ENCODE measurements at regions not wholly inside any gene's neighbourhood (a gene's known extent, or its start where the extent isn't known, plus 50 kb on each side); places are given as distances from the start of the nearest gene placed in this dataset.

DNA sequence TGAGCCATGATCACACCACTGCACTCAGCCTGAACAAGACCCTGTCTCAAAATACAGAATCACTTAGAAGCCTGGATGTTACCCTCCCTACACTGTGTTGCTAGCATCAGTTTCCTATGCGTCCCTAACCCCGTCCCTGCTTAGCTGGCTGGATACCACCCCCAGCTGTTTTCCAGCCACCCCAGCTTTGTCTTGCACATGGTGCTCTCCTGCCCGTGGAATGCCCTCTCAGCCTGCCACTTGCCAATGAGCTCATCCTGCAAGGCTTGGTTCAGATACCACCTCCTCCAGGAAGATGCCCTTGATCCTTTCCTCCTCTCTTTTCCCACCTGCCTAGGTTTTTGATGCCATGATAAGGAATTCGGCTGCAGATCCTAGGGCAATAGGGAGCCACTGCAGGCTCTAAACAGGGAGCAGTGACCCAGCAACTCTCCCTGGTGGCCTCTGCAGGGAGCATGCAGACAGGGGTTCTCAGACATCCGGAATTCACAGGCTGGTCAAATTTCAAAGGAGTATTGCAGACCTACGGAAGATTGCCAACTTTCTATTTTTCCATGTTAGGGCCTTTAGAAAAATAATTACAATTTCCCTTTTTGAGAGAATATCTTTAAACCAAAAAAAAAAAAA is 52.7 kb upstream of the WNT7B start:
- TF ChIP-seq CTCF (IDR thresholded peaks at IDR 0.05) (no peak), POLR2A (IDR thresholded peaks at IDR 0.05) (no peak)
- DNase-seq = no peak
- intact Hi-C loops (cut with DNase I) = no loop called here
- Histone ChIP-seq H3K27me3 (no peaks in the 10 kb centered on the region), H3K27ac (no peak overlapping the region), H3K36me3 (no peaks in the 10 kb centered on the region), H3K9me3 (no peaks in the 10 kb centered on the region), H3K4me1 (peaks cover 4 to 14% of the 10 kb centered on the region in 2 donors), H3K4me3 (replicated peaks in 1 of 3) (no peak overlapping the region)
- 92 to 93% methylated on average over 6 of the region's 6 CpGs for WGBS, 2 donors

DNA sequence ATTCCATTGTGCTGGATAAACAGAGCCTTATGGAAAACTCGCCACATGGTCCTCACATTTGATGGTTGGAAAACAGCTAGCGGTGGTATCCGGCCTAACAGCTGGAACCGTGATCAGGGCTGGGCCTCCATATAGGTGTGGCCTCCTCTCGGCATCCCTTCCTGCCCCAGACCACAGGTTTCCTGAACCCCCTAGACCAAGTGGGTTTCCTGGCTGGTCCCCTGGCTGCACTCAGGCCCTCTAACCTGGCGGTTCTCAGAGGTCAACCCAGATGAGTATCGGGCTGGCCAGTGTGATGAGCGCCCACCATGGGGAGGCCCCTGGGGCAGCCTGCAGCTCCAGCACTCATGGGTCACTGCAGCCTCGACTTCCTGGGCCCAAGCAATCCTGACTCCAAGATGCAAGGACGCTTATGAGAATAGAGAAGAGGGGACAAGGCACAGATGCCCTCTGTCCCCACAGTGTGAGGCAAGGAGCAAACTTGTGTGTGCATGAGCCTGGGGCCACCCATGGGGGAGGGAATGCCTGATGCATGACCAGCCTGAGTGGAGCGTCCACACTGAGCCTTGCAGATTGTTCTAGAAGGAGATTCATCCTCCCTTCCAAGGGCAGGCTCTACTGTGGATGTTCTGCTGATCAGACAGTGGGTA is 53.4 kb upstream of the WNT7B start:
- no peaks in the 10 kb centered on the region for H3K9me3 ChIP-seq
- intact Hi-C loops (cut with DNase I) = no loop called here
- H3K27ac ChIP-seq = no peak overlapping the region
- DNase-seq = no peak
- WGBS, 2 donors = 83% methylated on average over 8 of the region's 11 CpGs
- TF ChIP-seq CTCF (IDR thresholded peaks at IDR 0.05) = no peak
- TF ChIP-seq POLR2A (IDR thresholded peaks at IDR 0.05) = no peak
- H3K4me3 ChIP-seq (replicated peaks in 1 of 3) = no peak overlapping the region
- peaks cover 4 to 19% of the 10 kb centered on the region in 2 donors for H3K4me1 ChIP-seq
- H3K36me3 ChIP-seq = no peaks in the 10 kb centered on the region
- no peaks in the 10 kb centered on the region for H3K27me3 ChIP-seq

- H3K36me3 ChIP-seq = no peaks in the 10 kb centered on the region
- WGBS, 2 donors = 93 to 98% methylated on average over 7 to 13 of the region's 13 CpGs
- peaks cover 4 to 19% of the 10 kb centered on the region in 2 donors for H3K4me1 ChIP-seq
- no peak overlapping the region for H3K27ac ChIP-seq
- TF ChIP-seq CTCF (IDR thresholded peaks at IDR 0.05) (no peak), POLR2A (IDR thresholded peaks at IDR 0.05) (no peak)
- no peaks in the 10 kb centered on the region for H3K9me3 ChIP-seq
- DNase-seq = no peak
- H3K4me3 ChIP-seq (replicated peaks in 1 of 3) = no peak overlapping the region
- H3K27me3 ChIP-seq = no peaks in the 10 kb centered on the region
- intact Hi-C loops (cut with DNase I) = no loop called here
Measured at GRCh38 chr22:46031066-46031465, 54.1 kb upstream of the WNT7B start.

DNA sequence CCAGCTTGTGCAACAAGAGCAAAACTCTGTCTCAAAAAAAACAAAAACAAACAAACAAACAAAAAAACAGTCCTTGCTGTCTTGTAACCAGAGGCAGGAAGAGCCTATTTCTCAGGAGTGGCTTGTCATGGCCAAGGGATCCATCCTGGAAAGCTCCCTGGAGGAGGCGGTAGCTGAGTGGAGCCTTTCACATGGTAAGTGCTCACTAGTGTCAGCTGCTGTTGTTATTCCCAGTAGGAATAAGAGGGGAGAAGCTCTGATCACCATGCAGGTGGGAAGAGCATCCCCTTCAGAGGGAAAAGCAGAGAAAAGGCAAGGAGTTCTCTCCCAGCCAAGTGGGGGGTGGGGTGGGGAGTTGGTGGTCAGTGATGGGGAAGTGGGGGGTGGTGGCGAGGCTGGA is 54.6 kb upstream of the WNT7B start:
- TF ChIP-seq POLR2A (IDR thresholded peaks at IDR 0.05) (no peak), CTCF (IDR thresholded peaks at IDR 0.05) (no peak)
- Histone ChIP-seq H3K9me3 (no peaks in the 10 kb centered on the region), H3K4me1 (peaks cover 7 to 22% of the 10 kb centered on the region in 2 donors), H3K36me3 (no peaks in the 10 kb centered on the region), H3K4me3 (replicated peaks in 1 of 3) (no peak overlapping the region), H3K27me3 (no peaks in the 10 kb centered on the region), H3K27ac (no peak overlapping the region)
- no peak for DNase-seq
- intact Hi-C loops (cut with DNase I) = no loop called here
- 87 to 88% methylated on average over 2 of the region's 2 CpGs for WGBS, 2 donors

All from thyroid gland (tissue), 4 donors.